Right lobe of liver (tissue), 6 donors: ENCODE measurements at regions not wholly inside any gene's neighbourhood (a gene's known extent, or its start where the extent isn't known, plus 50 kb on each side); places are given as distances from the start of the nearest gene placed in this dataset.

ENCODE experiments used
- ATAC-seq, 4 donors: fragments of 200-7000 bp; cut with Tn5 transposase; one replicate each; pipeline ENCODE4 v1.9.1; 2020; ENCODE audit warnings: mild to moderate bottlenecking in 4 of 4, moderate library complexity in 4 of 4
- DNase-seq, 3 donors: peaks; one replicate each; pipeline ENCODE4 v3.0.0-alpha.2; 2020
- H3K27ac ChIP-seq, 3 donors: fragments of 200-600 bp; one replicate each; pipeline ENCODE4 v1.8.0; 2022
- H3K27me3 ChIP-seq, 2 donors: fragments of 200-600 bp; one replicate each; pipeline ENCODE4 v1.8.0; 2022
- H3K36me3 ChIP-seq, 4 donors: fragments of 200-600 bp; sonication (generic) in 1 of 4; one replicate each; pipeline versions ENCODE4 v1.5.1 to v1.8.0; 2017 to 2022; ENCODE audit warnings: control low read depth in 1 of 4
- H3K4me1 ChIP-seq, 4 donors: fragments of 200-600 bp; sonication (generic) in 1 of 4; one replicate each; pipeline versions ENCODE4 v1.5.1 to v1.8.0; 2017 to 2022; ENCODE audit warnings: control low read depth in 1 of 4
- H3K4me3 ChIP-seq, 3 donors: fragments of 200-600 bp; one replicate each; pipeline ENCODE4 v1.8.0; 2022
- H3K9me3 ChIP-seq, 4 donors: fragments of 200-600 bp; sonication (generic) in 1 of 4; one replicate each; pipeline versions ENCODE4 v1.5.1 to v1.8.0; 2017 to 2022; ENCODE audit warnings: control low read depth in 1 of 4
- CTCF ChIP-seq, 4 donors: fragments of 200-600 bp in 3 of 4; fragments of 450-650 bp in 1 of 4; IDR thresholded peaks; one replicate each; pipeline versions ENCODE4 v1.5.1 to v1.8.0; 2016 to 2022; ENCODE audit warnings: antibody characterized with exemption in 4 of 4, mild to moderate bottlenecking in 2 of 4
- POLR2A ChIP-seq: fragments of 450-650 bp; IDR thresholded peaks from one replicate; pipeline ENCODE4 v1.6.1; 2017; ENCODE audit warnings: antibody characterized with exemption, mild to moderate bottlenecking
- WGBS: methylation state at CpG from one replicate; pipeline ENCODE4 v1.1.6; 2018; ENCODE audit warnings: low coverage, low lambda C conversion rate; ENCODE audit not compliant: insufficient coverage; ENCODE audit errors: missing lambda C conversion rate; 5-methylcytosine and 5-hydroxymethylcytosine counted together
- intact Hi-C, 2 donors: fragments of 100-400 bp; cut with DNase I; formaldehyde crosslinking; loops; one replicate each; pipeline versions ENCODE4 v1.11.2 to v1.14.1; 2022
- donor health status: DM: no; HTN: yes; CAD: no.
- donor health status: DM: no; HTN: no; CAD: no.
- donor health status: DM: no; HTN: no; CAD: no.
- donor health status: DM: no; HTN: yes; CAD: no.
- donor health status: DM: no; HTN: yes; CAD: no.

GRCh38 chr15:88341653-88342052, 85.1 kb upstream of the NTRK3 start:
- DNase-seq (no peak), ATAC-seq (no peak)
- WGBS, result 39% methylated on average over 2 of the region's 2 CpGs
- intact Hi-C loops, result no loop called here
- Histone ChIP-seq H3K27me3 (no peaks in the 10 kb centered on the region), H3K9me3 (no peaks in the 10 kb centered on the region), H3K36me3 (no peaks in the 10 kb centered on the region), H3K4me1 (no peaks in the 10 kb centered on the region), H3K4me3 (no peak overlapping the region), H3K27ac (no peak overlapping the region)
- TF ChIP-seq CTCF (IDR thresholded peaks at IDR 0.05), result no peak

- no peak for DNase-seq
Observed at GRCh38 chr15:88341006-88341405, 84.5 kb upstream of the NTRK3 start.

GRCh38 chr15:88337993-88338392, 81.5 kb upstream of the NTRK3 start:
- DNase-seq (no peak), ATAC-seq (no peak)
- TF ChIP-seq POLR2A (no peak), CTCF (IDR thresholded peaks at IDR 0.05) (no peak)
- WGBS, result 38% methylated on average over 1 of the region's 1 CpG
- Histone ChIP-seq H3K27ac (no peak overlapping the region), H3K36me3 (no peaks in the 10 kb centered on the region), H3K4me1 (no peaks in the 10 kb centered on the region), H3K9me3 (no peaks in the 10 kb centered on the region), H3K27me3 (no peaks in the 10 kb centered on the region), H3K4me3 (no peak overlapping the region)
- intact Hi-C loops, result no loop called here

More at GRCh38 chr15:88341006-88341405, 84.5 kb upstream of the NTRK3 start:
- Histone ChIP-seq H3K4me3 (no peak overlapping the region), H3K9me3 (no peaks in the 10 kb centered on the region), H3K27me3 (no peaks in the 10 kb centered on the region), H3K36me3 (no peaks in the 10 kb centered on the region), H3K4me1 (no peaks in the 10 kb centered on the region), H3K27ac (no peak overlapping the region)
- no peak for ATAC-seq
- TF ChIP-seq CTCF (IDR thresholded peaks at IDR 0.05), result no peak
- WGBS, result 65% methylated on average over 5 of the region's 5 CpGs
- intact Hi-C loops, result no loop called here

GRCh38 chr15:88335074-88335473, 78.5 kb upstream of the NTRK3 start:
- H3K4me1 ChIP-seq, result no peaks in the 10 kb centered on the region
- WGBS, result 50% methylated on average over 1 of the region's 1 CpG
- H3K27ac ChIP-seq, result no peak overlapping the region
- ATAC-seq (no peak), DNase-seq (no peak)
- H3K27me3 ChIP-seq, result no peaks in the 10 kb centered on the region
- H3K4me3 ChIP-seq, result no peak overlapping the region
- no peak for TF ChIP-seq POLR2A
- no peak for TF ChIP-seq CTCF (IDR thresholded peaks at IDR 0.05)
- no peaks in the 10 kb centered on the region for H3K36me3 ChIP-seq
- no peaks in the 10 kb centered on the region for H3K9me3 ChIP-seq
- intact Hi-C loops, result no loop called here

- Histone ChIP-seq H3K9me3 (no peaks in the 10 kb centered on the region), H3K4me1 (no peaks in the 10 kb centered on the region), H3K36me3 (no peaks in the 10 kb centered on the region), H3K27ac (no peak overlapping the region), H3K27me3 (no peaks in the 10 kb centered on the region), H3K4me3 (no peak overlapping the region)
- DNase-seq, result no peak
- TF ChIP-seq POLR2A (no peak), CTCF (IDR thresholded peaks at IDR 0.05) (no peak)
- ATAC-seq, result no peak
- WGBS, result 18% methylated on average over 3 of the region's 4 CpGs
- intact Hi-C loops, result no loop called here
Observed at GRCh38 chr15:88334436-88334835, 77.9 kb upstream of the NTRK3 start.
